D721Med (cell line): ENCODE measurements at regions not wholly inside any gene's neighbourhood (a gene's known extent, or its start where the extent isn't known, plus 50 kb on each side); places are given as distances from the start of the nearest gene placed in this dataset.
"Not testable (repeated sequence)": the region's sequence is repeated elsewhere in the genome, so short reads cannot be mapped to it uniquely, and the experiment has no call there.

Experiments used
- DNase-seq: peaks from one replicate; pipeline ENCODE4 v3.0.0; 2011; ENCODE audit warnings: low spot score; ENCODE audit not compliant: insufficient read length
- FAIRE-seq: peaks from 2 replicates; lab custom pipeline; 2011; peaks lifted over from hg19 to GRCh38; lab: Jason Lieb, UNC
- TF ChIP-seq, protein P1 (sequence below): IDR thresholded peaks from 2 replicates; pipeline ENCODE4 v1.5.1; 2012; ENCODE audit warnings: mild to moderate bottlenecking, control low read depth; ENCODE audit not compliant: insufficient read depth; ENCODE audit errors: missing control alignments

DNA sequence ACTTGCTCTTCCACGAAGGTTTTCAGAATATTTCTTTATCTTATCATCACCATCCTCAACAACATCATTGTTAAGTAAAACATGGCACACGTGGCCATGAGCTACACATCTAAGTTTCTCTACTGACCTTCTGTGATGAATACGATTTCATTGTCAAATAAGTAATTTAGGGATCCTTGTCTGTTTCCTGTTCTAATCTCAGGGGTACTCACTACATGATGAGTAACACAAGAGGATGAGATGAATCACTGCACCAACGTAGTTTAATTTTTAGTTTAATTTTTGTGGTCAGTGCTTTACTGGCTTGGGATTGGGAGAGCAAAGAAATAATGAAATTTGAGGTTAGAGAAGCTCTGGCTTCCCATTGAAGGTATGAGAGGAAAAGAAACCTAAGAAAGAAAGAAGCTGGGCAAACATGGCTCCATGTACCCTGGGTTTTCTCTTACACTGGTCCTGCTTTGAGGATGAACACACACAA is 461.9 kb upstream of the KLF6 start:
- DNase-seq (no peak), FAIRE-seq (no peak)

DNA sequence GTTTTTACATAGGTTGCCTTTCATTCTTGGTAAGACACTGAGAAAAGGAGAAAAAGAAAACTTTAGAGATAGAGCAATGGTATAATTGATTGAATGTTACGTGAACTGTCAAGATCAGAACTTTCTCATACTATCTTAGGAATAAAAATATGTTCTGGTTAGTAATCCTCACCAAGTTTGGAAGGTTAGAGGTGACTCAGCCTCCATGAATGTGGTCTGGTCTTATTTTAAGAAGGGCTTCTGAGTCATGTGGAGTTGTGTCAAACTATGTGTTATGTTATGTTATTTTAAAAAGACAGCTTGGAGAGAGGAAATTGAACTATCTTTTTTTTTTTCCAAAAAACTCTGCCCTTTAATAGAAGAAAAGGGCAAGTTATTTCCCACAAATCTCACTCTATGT is 458.6 kb upstream of the KLF6 start:
- TF ChIP-seq, protein P1, sequence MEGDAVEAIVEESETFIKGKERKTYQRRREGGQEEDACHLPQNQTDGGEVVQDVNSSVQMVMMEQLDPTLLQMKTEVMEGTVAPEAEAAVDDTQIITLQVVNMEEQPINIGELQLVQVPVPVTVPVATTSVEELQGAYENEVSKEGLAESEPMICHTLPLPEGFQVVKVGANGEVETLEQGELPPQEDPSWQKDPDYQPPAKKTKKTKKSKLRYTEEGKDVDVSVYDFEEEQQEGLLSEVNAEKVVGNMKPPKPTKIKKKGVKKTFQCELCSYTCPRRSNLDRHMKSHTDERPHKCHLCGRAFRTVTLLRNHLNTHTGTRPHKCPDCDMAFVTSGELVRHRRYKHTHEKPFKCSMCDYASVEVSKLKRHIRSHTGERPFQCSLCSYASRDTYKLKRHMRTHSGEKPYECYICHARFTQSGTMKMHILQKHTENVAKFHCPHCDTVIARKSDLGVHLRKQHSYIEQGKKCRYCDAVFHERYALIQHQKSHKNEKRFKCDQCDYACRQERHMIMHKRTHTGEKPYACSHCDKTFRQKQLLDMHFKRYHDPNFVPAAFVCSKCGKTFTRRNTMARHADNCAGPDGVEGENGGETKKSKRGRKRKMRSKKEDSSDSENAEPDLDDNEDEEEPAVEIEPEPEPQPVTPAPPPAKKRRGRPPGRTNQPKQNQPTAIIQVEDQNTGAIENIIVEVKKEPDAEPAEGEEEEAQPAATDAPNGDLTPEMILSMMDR = no peak
- DNase-seq (no peak), FAIRE-seq (no peak)

More for the DNA sequence above, 461.9 kb upstream of the KLF6 start:
- TF ChIP-seq, protein P1 = no peak

DNA sequence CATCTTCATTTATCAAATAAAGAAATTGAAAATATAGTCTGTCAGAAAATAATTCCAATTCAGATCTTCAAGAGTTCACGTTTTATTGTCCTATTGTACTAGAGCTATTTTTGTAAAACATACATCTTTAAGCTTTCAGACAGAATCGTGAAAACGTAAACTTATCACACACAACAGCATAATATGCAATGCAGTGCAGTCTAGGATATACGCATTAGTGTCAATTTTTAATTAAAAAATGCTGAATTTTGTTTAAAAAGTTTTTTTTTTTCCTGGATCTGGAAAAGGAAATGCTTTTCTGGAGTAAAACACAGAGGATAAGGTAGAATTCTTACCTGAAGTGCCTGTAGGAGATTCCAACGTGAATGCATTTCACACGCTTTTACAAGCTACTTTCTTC is 458.2 kb upstream of the KLF6 start:
- TF ChIP-seq, protein P1 = no peak
- FAIRE-seq = no peak
- DNase-seq = no peak

DNA sequence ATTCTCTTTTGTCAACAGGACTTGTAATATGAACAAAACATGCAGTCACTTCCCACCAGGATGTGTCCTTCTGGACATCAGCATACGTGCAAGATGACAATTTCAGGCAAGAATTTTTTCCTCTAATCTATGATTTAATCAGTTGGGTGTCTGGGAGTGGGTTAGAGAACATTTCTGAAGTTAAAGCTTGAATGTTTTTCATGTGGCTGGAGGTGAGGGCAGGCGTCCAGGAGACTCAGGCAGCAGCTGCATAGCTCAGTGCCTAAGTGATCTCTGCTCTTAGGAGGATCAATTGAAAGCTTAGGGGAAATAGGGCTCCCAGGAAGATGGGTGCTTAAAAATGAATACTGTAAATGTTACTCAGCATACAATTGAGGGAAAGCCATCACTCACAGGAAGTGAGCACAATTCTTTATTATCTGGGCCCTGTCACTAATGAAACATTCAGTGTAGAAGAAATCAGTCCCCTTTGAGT is 457.6 kb upstream of the KLF6 start:
- TF ChIP-seq, protein P1 = no peak
- DNase-seq (no peak), FAIRE-seq (no peak)

DNA sequence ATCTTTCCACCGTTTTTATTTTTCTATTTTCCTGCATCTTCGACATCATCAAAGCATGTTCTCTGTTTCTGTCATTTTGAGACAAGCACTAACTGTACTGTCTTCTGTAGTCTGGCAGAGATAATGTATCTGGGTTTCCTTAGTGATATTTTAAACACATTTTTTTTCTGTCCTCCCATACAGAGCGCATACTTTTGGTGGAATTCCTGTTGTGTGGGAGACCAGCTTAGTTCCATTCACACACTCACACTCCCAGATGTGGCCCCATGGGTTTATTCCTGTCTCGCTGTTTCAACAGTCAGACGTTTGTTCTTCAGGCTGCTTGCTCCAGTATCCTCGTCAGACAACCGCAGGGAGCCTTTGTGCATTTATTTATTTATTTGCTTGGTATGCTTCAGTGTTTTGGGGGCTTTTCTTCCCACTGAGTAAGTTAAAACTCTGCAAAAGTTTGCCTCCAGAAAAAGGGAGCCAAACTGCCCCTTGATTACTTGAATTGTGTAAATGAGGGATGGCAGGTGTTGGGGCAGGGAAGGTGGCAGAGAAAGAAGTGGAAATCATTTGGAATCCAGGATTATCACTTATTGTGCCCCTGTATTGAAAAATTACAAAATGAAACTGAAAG is 456.8 kb upstream of the KLF6 start:
- no peak for FAIRE-seq
- TF ChIP-seq, protein P1 = no peak

DNA sequence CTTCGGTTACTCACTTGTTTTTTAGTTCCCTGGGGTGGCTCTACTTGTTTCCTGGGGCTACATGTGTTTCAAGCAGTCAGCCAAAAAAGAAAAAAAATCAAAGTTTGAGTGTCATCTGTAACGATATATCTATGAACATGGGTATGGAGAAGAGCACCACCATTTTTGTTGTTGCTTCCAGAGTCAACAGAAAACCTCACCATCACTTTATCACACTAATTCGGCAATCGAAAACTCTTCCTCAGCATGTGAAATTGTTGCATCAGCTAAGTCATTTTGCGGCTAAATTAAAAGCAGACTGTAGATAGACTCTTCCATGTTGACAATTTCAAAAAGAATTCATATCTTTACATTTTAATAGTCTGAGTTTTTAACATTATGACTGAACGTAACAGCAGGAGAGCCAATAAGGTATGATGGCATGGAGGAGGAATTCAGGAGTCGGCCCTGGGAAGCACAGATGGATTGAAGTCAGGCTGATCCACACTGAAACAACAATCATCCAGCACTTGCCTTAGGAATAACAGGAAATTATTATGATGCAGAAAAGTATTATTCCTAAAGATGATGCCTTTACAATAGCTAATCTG is 455.7 kb upstream of the KLF6 start:
- FAIRE-seq (no peak), DNase-seq (no peak)
- TF ChIP-seq, protein P1 = no peak

More for the DNA sequence above, 456.8 kb upstream of the KLF6 start:
- DNase-seq = no peak

DNA sequence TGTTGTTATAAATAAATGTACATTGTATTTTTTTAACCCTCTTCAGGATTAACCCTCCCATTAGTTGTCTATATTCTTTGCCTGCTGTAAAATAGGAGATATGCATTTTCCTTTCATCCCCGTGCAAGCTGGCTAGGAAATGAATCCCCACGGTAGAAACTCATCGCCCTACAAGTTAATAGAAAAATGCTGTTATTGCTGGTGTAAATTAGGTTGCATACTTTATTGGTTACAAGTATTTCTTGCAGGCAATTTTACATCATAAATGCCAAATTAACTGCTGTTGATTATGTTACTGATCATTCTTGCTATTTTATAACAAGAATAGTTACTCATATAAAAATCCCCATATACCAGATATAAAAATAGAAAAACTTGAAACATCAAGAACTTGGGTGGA is 454.2 kb upstream of the KLF6 start:
- no peak for DNase-seq

DNA sequence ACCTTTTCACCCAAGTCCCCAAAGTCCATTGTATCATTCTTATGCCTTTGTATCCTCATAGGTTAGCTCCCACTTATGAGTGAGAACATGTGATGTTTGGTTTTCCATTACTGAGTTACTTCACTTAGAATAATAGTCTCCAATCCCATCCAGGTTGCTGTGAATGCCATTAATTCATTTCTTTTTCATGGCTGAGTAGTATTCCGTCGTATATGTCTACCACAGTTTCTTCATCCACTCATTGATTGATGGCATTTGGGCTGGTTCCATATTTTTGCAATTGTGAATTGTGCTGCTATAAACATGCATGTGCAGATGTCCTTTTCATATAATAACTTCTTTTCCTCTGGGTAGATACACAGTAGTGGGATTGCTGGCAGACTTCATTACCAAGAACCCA is 451.9 kb upstream of the KLF6 start:
- not testable (repeated sequence) for FAIRE-seq, DNase-seq

More for the DNA sequence above, 454.2 kb upstream of the KLF6 start:
- TF ChIP-seq, protein P1 = no peak
- FAIRE-seq = no peak
